SK-N-SH (cell line): ENCODE measurements at regions not wholly inside any gene's neighbourhood (a gene's known extent, or its start where the extent isn't known, plus 50 kb on each side); places are given as distances from the start of the nearest gene placed in this dataset.

Experiments used
- CTCF ChIA-PET: fragments of 300-600, 350-600 bp; formaldehyde crosslinking; extraction: SDS; loops from one replicate; lab custom pipeline; 2021; lab: Yijun Ruan, JAX
- POLR2A ChIA-PET: fragments of 350-600 bp; sonication (Branson Sonifier 250); formaldehyde crosslinking; extraction: SDS; loops from one replicate; lab custom pipeline; 2020; ENCODE audit warnings: antibody characterized with exemption, inconsistent platforms; lab: Yijun Ruan, JAX
- DNase-seq: peaks from one replicate; pipeline ENCODE4 v3.0.0; 2012
- H2AFZ ChIP-seq: fragments of 200-600 bp; sonication (generic); 2 replicates; pipeline ENCODE4 v1.8.1; 2016; ENCODE audit warnings: antibody characterized with exemption, mild to moderate bottlenecking, low read depth
- H3F3A ChIP-seq: fragments of 200-600 bp; sonication (generic); replicated peaks from 2 replicates; pipeline ENCODE3; 2016; ENCODE audit warnings: antibody characterized with exemption, mild to moderate bottlenecking; ENCODE audit not compliant: insufficient read depth
- H3K27ac ChIP-seq, 2 experiments: fragments of 200-500 bp in 1 of 2; fragments of 200-600 bp in 1 of 2; sonication (Bioruptor generic) in 1 of 2; sonication (generic), shearing (Covaris generic) in 1 of 2; 2 replicates each; pipeline versions ENCODE4 v1.5.1 to v1.6.1; 2014 to 2016; ENCODE audit warnings: low read depth in 2 of 2, inconsistent platforms in 1 of 2, low read length in 1 of 2, mild to moderate bottlenecking in 1 of 2, mixed read lengths in 1 of 2
- H3K27me3 ChIP-seq: fragments of 200-600 bp; sonication (generic), shearing (Covaris generic); 2 replicates; pipeline ENCODE4 v1.6.1; 2016; ENCODE audit warnings: mixed run types; ENCODE audit not compliant: insufficient read depth
- H3K36me3 ChIP-seq, 2 experiments: fragments of 200-500 bp in 1 of 2; fragments of 200-600 bp in 1 of 2; sonication (Bioruptor generic) in 1 of 2; sonication (generic) in 1 of 2; replicated peaks in 1 of 2; 2 replicates each; pipeline versions ENCODE3 to v1.5.1; 2014 to 2016; ENCODE audit warnings: low read length in 1 of 2, mild to moderate bottlenecking in 1 of 2; ENCODE audit not compliant: insufficient read depth in 2 of 2, control insufficient read depth in 1 of 2
- H3K4me1 ChIP-seq, 2 experiments: fragments of 200-500 bp in 1 of 2; fragments of 200-600 bp in 1 of 2; sonication (Bioruptor generic) in 1 of 2; sonication (generic), shearing (Covaris generic) in 1 of 2; 2 replicates each; pipeline versions ENCODE4 v1.5.1 to v1.6.1; 2014 to 2016; ENCODE audit warnings: low read depth in 1 of 2, low read length in 1 of 2, mixed run types in 1 of 2; ENCODE audit not compliant: insufficient read depth in 2 of 2, control insufficient read depth in 1 of 2
- H3K4me2 ChIP-seq: fragments of 200-600 bp; sonication (generic), shearing (Covaris generic); 2 replicates; pipeline ENCODE4 v1.6.1; 2017; ENCODE audit warnings: mixed run types
- H3K4me3 ChIP-seq, 2 experiments: fragments of 200-500 bp in 1 of 2; fragments of 200-600 bp in 1 of 2; sonication (Bioruptor generic) in 1 of 2; sonication (generic), shearing (Covaris generic) in 1 of 2; 2 replicates each; pipeline versions ENCODE4 v1.5.1 to v1.8.1; 2014 to 2016; ENCODE audit warnings: low read depth in 2 of 2, inconsistent platforms in 1 of 2, low read length in 1 of 2, mild to moderate bottlenecking in 1 of 2, mixed read lengths in 1 of 2, moderate library complexity in 1 of 2
- H3K79me2 ChIP-seq: fragments of 200-600 bp; sonication (generic); 2 replicates; pipeline ENCODE4 v1.8.1; 2017; ENCODE audit warnings: mild to moderate bottlenecking; ENCODE audit not compliant: insufficient read depth
- H3K9ac ChIP-seq: fragments of 200-600 bp; sonication (generic); 2 replicates; pipeline ENCODE4 v1.6.1; 2017; ENCODE audit warnings: mixed run types
- H3K9me2 ChIP-seq: fragments of 200-600 bp; sonication (generic); 2 replicates; pipeline ENCODE4 v1.6.1; 2017; ENCODE audit warnings: mixed run types
- H3K9me3 ChIP-seq: fragments of 200-600 bp; sonication (generic); 2 replicates; pipeline ENCODE4 v1.6.1; 2017; ENCODE audit warnings: mixed run types, mild to moderate bottlenecking, moderate library complexity
- H4K20me1 ChIP-seq: fragments of 200-600 bp; sonication (generic); 2 replicates; pipeline ENCODE4 v1.6.1; 2017; ENCODE audit warnings: mild to moderate bottlenecking, mixed run types; ENCODE audit not compliant: insufficient read depth
- EP300 ChIP-seq, 2 experiments: IDR thresholded peaks; 2 replicates each; pipeline versions ENCODE4 v1.4.0 to v1.6.1; 2012; ENCODE audit warnings: borderline replicate concordance in 1 of 2, low read depth in 1 of 2, low read length in 1 of 2
- EZH2phosphoT487 ChIP-seq: fragments of 200-600 bp; sonication (generic); IDR thresholded peaks from 2 replicates; pipeline ENCODE4 v1.6.1; 2017; ENCODE audit warnings: low read depth, mixed run types, mild to moderate bottlenecking, antibody characterized with exemption, moderate library complexity, borderline replicate concordance
- FOXJ3 ChIP-seq: sonication (generic); formaldehyde crosslinking; IDR thresholded peaks from 2 replicates; pipeline ENCODE4 v1.5.1; 2020; ENCODE audit warnings: mild to moderate bottlenecking, missing genetic modification reagents
- GATA2 ChIP-seq: sonication (generic); formaldehyde crosslinking; IDR thresholded peaks from 2 replicates; pipeline ENCODE4 v1.5.0; 2020; ENCODE audit warnings: mild to moderate bottlenecking, missing genetic modification reagents
- IRF3 ChIP-seq: fragments of 150-350 bp; IDR thresholded peaks from 2 replicates; pipeline ENCODE4 v1.6.1; 2016; ENCODE audit warnings: mild to moderate bottlenecking, low read depth, low read length
- MXI1 ChIP-seq: IDR thresholded peaks from 2 replicates; pipeline ENCODE4 v1.6.1; 2012; ENCODE audit warnings: mild to moderate bottlenecking, low read depth, low read length, improper control_type of control experiment
- NFIC ChIP-seq: IDR thresholded peaks from 2 replicates; pipeline ENCODE4 v1.4.0; 2012; ENCODE audit warnings: borderline replicate concordance
- POLR2AphosphoS5 ChIP-seq: IDR thresholded peaks from 2 replicates; pipeline ENCODE4 v1.6.1; 2012; ENCODE audit warnings: low read depth, low read length
- RCOR1 ChIP-seq: fragments of 150-350 bp; IDR thresholded peaks from 2 replicates; pipeline ENCODE4 v1.6.1; 2017; ENCODE audit warnings: antibody characterized with exemption, low read length
- REST ChIP-seq: IDR thresholded peaks from 2 replicates; pipeline ENCODE4 v1.6.1; 2012; ENCODE audit warnings: mild to moderate bottlenecking, low read depth, low read length, moderate library complexity
- RFX5 ChIP-seq: IDR thresholded peaks from 2 replicates; pipeline ENCODE4 v1.6.1; 2012; ENCODE audit warnings: mild to moderate bottlenecking, improper control_type of control experiment, low read length
- SIN3A ChIP-seq: IDR thresholded peaks from 2 replicates; pipeline ENCODE4 v1.6.1; 2012; ENCODE audit warnings: low read depth, mild to moderate bottlenecking, low read length, moderate library complexity, borderline replicate concordance
- TAF1 ChIP-seq: IDR thresholded peaks from 2 replicates; pipeline ENCODE4 v1.6.1; 2012; ENCODE audit warnings: low read depth, mild to moderate bottlenecking, low read length, moderate library complexity, borderline replicate concordance
- USF1 ChIP-seq: IDR thresholded peaks from 2 replicates; pipeline ENCODE4 v1.4.0; 2012; ENCODE audit warnings: low read depth, borderline replicate concordance
- ZBTB33 ChIP-seq: IDR thresholded peaks from 2 replicates; pipeline ENCODE4 v1.4.0; 2012; ENCODE audit warnings: low read depth, borderline replicate concordance
- WGBS: methylation state at CpG from one replicate; pipeline ENCODE4 v1.1.6; 2017; ENCODE audit warnings: low lambda C conversion rate; 5-methylcytosine and 5-hydroxymethylcytosine counted together

GRCh38 chr7:25624833-25625232 lies 396.5 kb upstream of the NPVF start (continued):
- TF ChIP-seq RCOR1 (no peak), NFIC (no peak), EZH2phosphoT487 (no peak), TAF1 (no peak)

GRCh38 chr7:25625306-25625992 lies 397.2 kb upstream of the NPVF start:
- DNase-seq, result no peak
- Histone ChIP-seq H3K27ac (no peak overlapping the region), H3K79me2 (no peaks in the 10 kb centered on the region), H3K9me2 (no peaks in the 10 kb centered on the region), H3K9ac (no peak overlapping the region), H3F3A (no peaks in the 10 kb centered on the region), H3K4me1 (peaks cover 0 to 22% of the 10 kb centered on the region in 2 experiments; a peak in 2 of 4 replicates), H2AFZ (no peak overlapping the region), H3K27me3 (no peaks in the 10 kb centered on the region), H3K4me2 (no peak overlapping the region), H4K20me1 (no peaks in the 10 kb centered on the region), H3K9me3 (no peaks in the 10 kb centered on the region), H3K36me3 (no peaks in the 10 kb centered on the region)
- ChIA-PET POLR2A (no interaction called here), CTCF (interaction anchor here (0.5 to 3.1 kb wide), 8 partner anchors 13 to 234 kb away, joined by 3 to 14 read pairs (median 4); no protein-coding TSS in a partner anchor)
- WGBS, result 30% methylated on average over 5 of the region's 5 CpGs
- TF ChIP-seq SIN3A (no peak), FOXJ3 (CRISPR knock-in tag) (no peak), USF1 (no peak), EP300 (IDR thresholded peaks at IDR 0.05; ENCODE audit: borderline replicate concordance in 1 of 2, low read depth in 1 of 2, low read length in 1 of 2) (no peak), RFX5 (no peak), IRF3 (no peak), GATA2 (no peak), POLR2AphosphoS5 (no peak)
- TF ChIP-seq, all 33 proteins: peak for 0
- H3K4me3 ChIP-seq, result no peak overlapping the region

- Histone ChIP-seq H3K36me3 (no peaks in the 10 kb centered on the region), H3K9me2 (no peaks in the 10 kb centered on the region), H3K4me3 (no peak overlapping the region), H2AFZ (no peak overlapping the region), H3K79me2 (no peaks in the 10 kb centered on the region), H3K9me3 (no peaks in the 10 kb centered on the region), H3K4me2 (no peak overlapping the region), H3K4me1 (peaks cover 0 to 18% of the 10 kb centered on the region in 2 experiments; a peak in 2 of 4 replicates), H4K20me1 (no peaks in the 10 kb centered on the region), H3K27ac (no peak overlapping the region; a peak in 1 of 4 replicates), H3F3A (no peaks in the 10 kb centered on the region), H3K9ac (no peak overlapping the region), H3K27me3 (no peaks in the 10 kb centered on the region)
- TF ChIP-seq MXI1 (no peak), REST (no peak), RFX5 (no peak), ZBTB33 (no peak), TAF1 (no peak)
- 19% methylated on average over 4 of the region's 4 CpGs for WGBS
- no peak for DNase-seq
- ChIA-PET POLR2A (no interaction called here), CTCF (interaction anchor here (0.6 to 3.1 kb wide), 5 partner anchors 10 to 367 kb away, joined by 3 to 14 read pairs (median 4); no protein-coding TSS in a partner anchor)
Measured at GRCh38 chr7:25626451-25627131, 398.3 kb upstream of the NPVF start.
